SU-DHL-6 (cell line): ENCODE measurements at regions not wholly inside any gene's neighbourhood (a gene's known extent, or its start where the extent isn't known, plus 50 kb on each side); places are given as distances from the start of the nearest gene placed in this dataset.

Experiments used
- EZH2phosphoT487 ChIP-seq: fragments of 200-600 bp; sonication (generic), shearing (Covaris generic); conservative IDR thresholded peaks from 2 replicates; pipeline ENCODE4 v1.6.1; 2018; ENCODE audit warnings: mild to moderate bottlenecking, antibody characterized with exemption, low read length, moderate library complexity, mixed read lengths
- TF ChIP-seq, protein P1 (sequence below): fragments of 200-600 bp; sonication (generic); IDR thresholded peaks from one replicate; pipeline ENCODE4 v1.5.1; 2017; ENCODE audit warnings: antibody characterized with exemption, mild to moderate bottlenecking, low read length, moderate library complexity; ENCODE audit not compliant: insufficient read depth, poor library complexity, severe bottlenecking

DNA sequence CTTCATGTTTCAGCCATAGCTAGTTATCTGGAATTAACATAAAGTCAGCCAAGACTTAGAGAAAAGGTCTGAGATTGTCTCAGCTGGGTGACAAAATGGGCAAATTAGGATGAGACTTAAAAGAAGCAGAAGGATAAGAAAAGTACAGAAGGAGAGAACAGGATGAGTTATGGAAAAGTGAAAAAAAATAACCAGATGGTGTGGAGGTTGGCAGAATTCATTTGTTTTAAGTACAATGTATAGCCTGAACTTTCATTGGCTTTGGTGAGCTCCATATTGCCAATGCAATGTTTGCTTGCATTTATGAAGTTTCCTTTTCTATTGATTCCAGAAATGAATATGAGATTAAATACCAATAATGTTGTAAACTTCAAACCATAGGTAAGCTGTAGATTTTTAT, 447.2 kb upstream of the DPH6 start:
- no peak for TF ChIP-seq EZH2phosphoT487
- TF ChIP-seq, protein P1, sequence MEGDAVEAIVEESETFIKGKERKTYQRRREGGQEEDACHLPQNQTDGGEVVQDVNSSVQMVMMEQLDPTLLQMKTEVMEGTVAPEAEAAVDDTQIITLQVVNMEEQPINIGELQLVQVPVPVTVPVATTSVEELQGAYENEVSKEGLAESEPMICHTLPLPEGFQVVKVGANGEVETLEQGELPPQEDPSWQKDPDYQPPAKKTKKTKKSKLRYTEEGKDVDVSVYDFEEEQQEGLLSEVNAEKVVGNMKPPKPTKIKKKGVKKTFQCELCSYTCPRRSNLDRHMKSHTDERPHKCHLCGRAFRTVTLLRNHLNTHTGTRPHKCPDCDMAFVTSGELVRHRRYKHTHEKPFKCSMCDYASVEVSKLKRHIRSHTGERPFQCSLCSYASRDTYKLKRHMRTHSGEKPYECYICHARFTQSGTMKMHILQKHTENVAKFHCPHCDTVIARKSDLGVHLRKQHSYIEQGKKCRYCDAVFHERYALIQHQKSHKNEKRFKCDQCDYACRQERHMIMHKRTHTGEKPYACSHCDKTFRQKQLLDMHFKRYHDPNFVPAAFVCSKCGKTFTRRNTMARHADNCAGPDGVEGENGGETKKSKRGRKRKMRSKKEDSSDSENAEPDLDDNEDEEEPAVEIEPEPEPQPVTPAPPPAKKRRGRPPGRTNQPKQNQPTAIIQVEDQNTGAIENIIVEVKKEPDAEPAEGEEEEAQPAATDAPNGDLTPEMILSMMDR, result no peak
